HL-60 (cell line): ENCODE measurements at regions not wholly inside any gene's neighbourhood (a gene's known extent, or its start where the extent isn't known, plus 50 kb on each side); places are given as distances from the start of the nearest gene placed in this dataset.

ENCODE experiments used
- DNase-seq, 2 experiments: peaks; one replicate each; pipeline ENCODE4 v3.0.0-alpha.2; 2010 to 2020; ENCODE audit warnings: low read depth in 1 of 2, low spot score in 1 of 2
- H3K27ac ChIP-seq: fragments of 250-450 bp; sonication (Bioruptor Pico); replicated peaks from 2 replicates; pipeline ENCODE4 v1.5.1; 2020; ENCODE audit warnings: mild to moderate bottlenecking, moderate library complexity
- H3K27me3 ChIP-seq: fragments of 250-450 bp; sonication (Bioruptor Pico); 2 replicates; pipeline ENCODE4 v1.5.1; 2021; ENCODE audit warnings: mild to moderate bottlenecking, moderate library complexity; ENCODE audit not compliant: insufficient read depth, poor library complexity, severe bottlenecking
- H3K4me3 ChIP-seq: replicated peaks from 2 replicates; pipeline ENCODE4 v1.5.1; 2011; ENCODE audit warnings: mild to moderate bottlenecking, control low read depth, low read length; ENCODE audit not compliant: insufficient read depth
- CTCF ChIP-seq: IDR thresholded peaks from one replicate; pipeline ENCODE4 v1.5.1; 2011; ENCODE audit warnings: low read length, control low read depth, inconsistent platforms; ENCODE audit not compliant: insufficient read depth
- GABPA ChIP-seq: IDR thresholded peaks from 2 replicates; pipeline ENCODE4 v1.6.1; 2012; ENCODE audit warnings: low read depth
- POLR2AphosphoS5 ChIP-seq: IDR thresholded peaks from 2 replicates; pipeline ENCODE4 v1.6.1; 2012; ENCODE audit warnings: low read depth
- REST ChIP-seq: IDR thresholded peaks from 2 replicates; pipeline ENCODE4 v1.6.1; 2012; ENCODE audit warnings: low read depth; ENCODE audit not compliant: insufficient replicate concordance
- SPI1 ChIP-seq: IDR thresholded peaks from 2 replicates; pipeline ENCODE4 v1.6.1; 2012; ENCODE audit warnings: low read depth, mild to moderate bottlenecking, borderline replicate concordance

- no peak overlapping the region for H3K4me3 ChIP-seq
- no peak for TF ChIP-seq SPI1
- TF ChIP-seq REST = no peak
- TF ChIP-seq GABPA = no peak
- TF ChIP-seq POLR2AphosphoS5 = no peak
- TF ChIP-seq CTCF = no peak
Measured at GRCh38 chr13:22039961-22040360, 369.1 kb downstream of the FGF9 start.

GRCh38 chr13:22040810-22041364 is 370.0 kb downstream of the FGF9 start:
- H3K27me3 ChIP-seq = no peaks in the 10 kb centered on the region
- TF ChIP-seq POLR2AphosphoS5 (no peak), REST (no peak), CTCF (no peak), GABPA (no peak), SPI1 (no peak)
- H3K27ac ChIP-seq = no peak overlapping the region
- no peak overlapping the region for H3K4me3 ChIP-seq
- no peak for DNase-seq

More at GRCh38 chr13:22039961-22040360, 369.1 kb downstream of the FGF9 start:
- Histone ChIP-seq H3K27ac (no peak overlapping the region), H3K27me3 (no peaks in the 10 kb centered on the region)
- no peak for DNase-seq

- no peaks in the 10 kb centered on the region for H3K27me3 ChIP-seq
- H3K27ac ChIP-seq = no peak overlapping the region
- TF ChIP-seq GABPA = no peak
- TF ChIP-seq CTCF = no peak
- no peak for TF ChIP-seq POLR2AphosphoS5
- no peak for TF ChIP-seq REST
- TF ChIP-seq SPI1 = no peak
- DNase-seq = no peak
- no peak overlapping the region for H3K4me3 ChIP-seq
Measured at GRCh38 chr13:22041741-22042140, 370.9 kb downstream of the FGF9 start.
